ENCODE measurements at regions not wholly inside any gene's neighbourhood (a gene's known extent, or its start where the extent isn't known, plus 50 kb on each side); places are given as distances from the start of the nearest gene placed in this dataset.

DNA sequence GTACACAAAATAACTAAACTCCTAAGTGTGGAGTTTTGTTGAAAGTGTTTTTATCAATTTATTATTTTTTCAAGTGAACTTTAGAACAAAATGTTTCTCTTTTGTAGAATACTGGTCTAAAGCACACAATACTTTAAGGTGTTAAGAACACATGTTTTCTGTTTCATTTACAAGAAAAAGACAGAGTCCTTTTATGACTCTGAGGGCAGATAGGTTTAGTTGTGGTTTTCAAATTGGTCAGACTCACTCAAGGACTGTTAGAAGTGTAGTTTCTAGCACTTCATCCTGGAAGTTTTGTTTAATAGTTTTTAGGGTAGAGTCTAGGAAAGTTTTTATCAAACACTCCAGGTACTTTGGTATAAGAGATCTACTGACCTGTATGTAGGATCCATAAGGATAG is 376.5 kb downstream of the LRRIQ3 start:
- TF ChIP-seq POLR2A (IDR thresholded peaks at IDR 0.05), result no peak
- TF ChIP-seq, protein P1, sequence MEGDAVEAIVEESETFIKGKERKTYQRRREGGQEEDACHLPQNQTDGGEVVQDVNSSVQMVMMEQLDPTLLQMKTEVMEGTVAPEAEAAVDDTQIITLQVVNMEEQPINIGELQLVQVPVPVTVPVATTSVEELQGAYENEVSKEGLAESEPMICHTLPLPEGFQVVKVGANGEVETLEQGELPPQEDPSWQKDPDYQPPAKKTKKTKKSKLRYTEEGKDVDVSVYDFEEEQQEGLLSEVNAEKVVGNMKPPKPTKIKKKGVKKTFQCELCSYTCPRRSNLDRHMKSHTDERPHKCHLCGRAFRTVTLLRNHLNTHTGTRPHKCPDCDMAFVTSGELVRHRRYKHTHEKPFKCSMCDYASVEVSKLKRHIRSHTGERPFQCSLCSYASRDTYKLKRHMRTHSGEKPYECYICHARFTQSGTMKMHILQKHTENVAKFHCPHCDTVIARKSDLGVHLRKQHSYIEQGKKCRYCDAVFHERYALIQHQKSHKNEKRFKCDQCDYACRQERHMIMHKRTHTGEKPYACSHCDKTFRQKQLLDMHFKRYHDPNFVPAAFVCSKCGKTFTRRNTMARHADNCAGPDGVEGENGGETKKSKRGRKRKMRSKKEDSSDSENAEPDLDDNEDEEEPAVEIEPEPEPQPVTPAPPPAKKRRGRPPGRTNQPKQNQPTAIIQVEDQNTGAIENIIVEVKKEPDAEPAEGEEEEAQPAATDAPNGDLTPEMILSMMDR (IDR thresholded peaks at IDR 0.05), result no peak

Measured in ovary (tissue), 3 donors.